ENCODE measurements at regions not wholly inside any gene's neighbourhood (a gene's known extent, or its start where the extent isn't known, plus 50 kb on each side); places are given as distances from the start of the nearest gene placed in this dataset.
A peak's percentile ranks its signal among the peaks of the same experiment; 100 is the strongest.

DNA sequence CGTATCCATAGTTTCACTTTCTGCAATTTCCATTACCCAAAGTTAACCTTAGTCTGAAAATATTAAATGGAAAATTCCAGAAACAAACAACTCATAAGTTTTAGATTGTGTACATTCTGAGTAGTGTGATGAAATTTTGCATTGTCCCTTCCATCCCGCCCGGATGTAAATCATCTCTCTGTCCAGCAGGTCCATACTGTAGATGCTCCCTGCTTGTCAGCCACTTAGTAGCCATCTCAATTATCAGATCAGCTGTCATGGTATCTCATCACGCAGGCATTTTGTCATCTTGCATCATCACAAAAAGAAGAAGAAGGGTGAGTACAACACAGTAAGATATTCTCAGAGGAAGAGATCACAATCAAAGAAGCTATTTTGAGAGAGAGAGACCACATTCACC lies 185.0 kb upstream of the STK17B start:
- no peak overlapping the region for H3K9ac ChIP-seq
- no peak overlapping the region for H3K27ac ChIP-seq
- no peaks in the 10 kb centered on the region for H3K9me3 ChIP-seq (ENCODE audit: control insufficient read depth, low read length)
- no peaks in the 10 kb centered on the region for H3K27me3 ChIP-seq (ENCODE audit: control insufficient read depth, insufficient read depth, low read length)
- H3K79me2 ChIP-seq: no peaks in the 10 kb centered on the region
- H3K4me1 ChIP-seq: no peaks in the 10 kb centered on the region
- H3K36me3 ChIP-seq (ENCODE audit: control insufficient read depth, insufficient read depth, low read length): no peaks in the 10 kb centered on the region
- no peak overlapping the region for H3K4me2 ChIP-seq (ENCODE audit: low read length)
- no peak overlapping the region for H2AFZ ChIP-seq
- TF ChIP-seq, protein P1, sequence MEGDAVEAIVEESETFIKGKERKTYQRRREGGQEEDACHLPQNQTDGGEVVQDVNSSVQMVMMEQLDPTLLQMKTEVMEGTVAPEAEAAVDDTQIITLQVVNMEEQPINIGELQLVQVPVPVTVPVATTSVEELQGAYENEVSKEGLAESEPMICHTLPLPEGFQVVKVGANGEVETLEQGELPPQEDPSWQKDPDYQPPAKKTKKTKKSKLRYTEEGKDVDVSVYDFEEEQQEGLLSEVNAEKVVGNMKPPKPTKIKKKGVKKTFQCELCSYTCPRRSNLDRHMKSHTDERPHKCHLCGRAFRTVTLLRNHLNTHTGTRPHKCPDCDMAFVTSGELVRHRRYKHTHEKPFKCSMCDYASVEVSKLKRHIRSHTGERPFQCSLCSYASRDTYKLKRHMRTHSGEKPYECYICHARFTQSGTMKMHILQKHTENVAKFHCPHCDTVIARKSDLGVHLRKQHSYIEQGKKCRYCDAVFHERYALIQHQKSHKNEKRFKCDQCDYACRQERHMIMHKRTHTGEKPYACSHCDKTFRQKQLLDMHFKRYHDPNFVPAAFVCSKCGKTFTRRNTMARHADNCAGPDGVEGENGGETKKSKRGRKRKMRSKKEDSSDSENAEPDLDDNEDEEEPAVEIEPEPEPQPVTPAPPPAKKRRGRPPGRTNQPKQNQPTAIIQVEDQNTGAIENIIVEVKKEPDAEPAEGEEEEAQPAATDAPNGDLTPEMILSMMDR (IDR thresholded peaks at IDR 0.05): no peak
- no peak overlapping the region for H3K4me3 ChIP-seq (ENCODE audit: low read depth, low read length)

DNA sequence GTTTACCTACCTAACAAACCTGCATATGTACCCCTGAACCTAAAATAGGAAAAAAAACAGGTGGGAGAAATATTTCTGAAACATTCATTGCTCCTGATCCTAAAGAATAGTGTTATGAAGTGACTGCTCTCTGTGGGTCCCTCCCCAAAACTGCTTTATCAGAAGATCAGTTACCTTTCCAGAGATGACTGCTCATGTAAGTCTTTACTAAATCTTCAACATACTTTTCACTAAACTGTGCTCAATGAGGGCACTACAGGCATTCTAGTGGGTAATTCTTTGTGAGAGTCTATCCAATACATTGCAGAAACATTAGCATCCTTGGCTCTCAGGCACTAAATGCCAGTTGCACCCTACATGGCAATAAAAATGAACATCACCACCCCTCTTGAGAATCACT lies 189.3 kb upstream of the STK17B start:
- Histone ChIP-seq H3K36me3 (ENCODE audit: control insufficient read depth, insufficient read depth, low read length) (no peaks in the 10 kb centered on the region), H3K79me2 (no peaks in the 10 kb centered on the region), H2AFZ (no peak overlapping the region), H3K4me2 (ENCODE audit: low read length) (no peak overlapping the region), H3K4me3 (ENCODE audit: low read depth, low read length) (no peak overlapping the region), H3K9me3 (ENCODE audit: control insufficient read depth, low read length) (no peaks in the 10 kb centered on the region), H3K9ac (no peak overlapping the region), H3K4me1 (no peaks in the 10 kb centered on the region), H3K27me3 (ENCODE audit: control insufficient read depth, insufficient read depth, low read length) (no peaks in the 10 kb centered on the region), H3K27ac (no peak overlapping the region)
- TF ChIP-seq, protein P1 (IDR thresholded peaks at IDR 0.05): no peak

DNA sequence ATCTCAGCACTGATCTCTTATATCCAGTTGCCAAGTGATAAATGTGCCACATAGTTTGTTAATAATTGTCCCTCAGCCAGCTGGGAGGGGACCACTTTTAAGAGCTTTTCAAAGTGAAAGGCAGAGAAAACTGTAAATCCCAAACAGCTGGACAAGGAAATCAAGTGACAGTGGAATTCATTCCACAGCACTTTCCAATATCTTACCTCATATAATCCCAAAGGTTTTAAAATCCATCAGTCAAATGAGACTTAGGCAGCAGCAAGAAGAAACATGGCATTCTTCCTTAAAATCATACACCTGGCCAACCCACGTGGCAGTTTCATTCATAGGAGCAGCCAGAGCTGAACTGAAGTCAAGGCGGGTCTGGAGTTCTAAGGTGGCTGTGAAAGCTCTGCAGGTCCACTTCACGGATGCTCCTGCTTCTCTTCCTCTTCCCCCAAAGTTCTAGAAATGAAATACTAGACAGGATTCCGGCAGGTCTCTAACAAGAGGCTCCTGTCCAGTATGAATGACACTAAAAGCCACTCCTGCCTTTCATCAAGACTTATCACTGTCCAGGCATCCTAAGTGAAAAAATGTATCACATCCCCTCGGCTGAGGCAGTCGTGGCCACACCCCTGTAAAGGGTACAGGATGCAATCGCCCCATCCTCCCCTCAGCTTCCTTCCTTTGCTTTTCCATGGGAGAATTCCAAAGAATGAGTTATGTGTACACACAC lies 190.4 kb upstream of the STK17B start:
- no peak overlapping the region for H3K9ac ChIP-seq
- TF ChIP-seq, protein P1 (IDR thresholded peaks at IDR 0.05): no peak
- H3K4me3 ChIP-seq (ENCODE audit: low read depth, low read length): peak overlapping the region; percentile 20
- H3K79me2 ChIP-seq: no peaks in the 10 kb centered on the region
- no peaks in the 10 kb centered on the region for H3K36me3 ChIP-seq (ENCODE audit: control insufficient read depth, insufficient read depth, low read length)
- no peaks in the 10 kb centered on the region for H3K9me3 ChIP-seq (ENCODE audit: control insufficient read depth, low read length)
- no peak overlapping the region for H3K27ac ChIP-seq
- H3K27me3 ChIP-seq (ENCODE audit: control insufficient read depth, insufficient read depth, low read length): no peaks in the 10 kb centered on the region
- no peak overlapping the region for H2AFZ ChIP-seq
- H3K4me1 ChIP-seq: no peaks in the 10 kb centered on the region
- no peak overlapping the region for H3K4me2 ChIP-seq (ENCODE audit: low read length)

DNA sequence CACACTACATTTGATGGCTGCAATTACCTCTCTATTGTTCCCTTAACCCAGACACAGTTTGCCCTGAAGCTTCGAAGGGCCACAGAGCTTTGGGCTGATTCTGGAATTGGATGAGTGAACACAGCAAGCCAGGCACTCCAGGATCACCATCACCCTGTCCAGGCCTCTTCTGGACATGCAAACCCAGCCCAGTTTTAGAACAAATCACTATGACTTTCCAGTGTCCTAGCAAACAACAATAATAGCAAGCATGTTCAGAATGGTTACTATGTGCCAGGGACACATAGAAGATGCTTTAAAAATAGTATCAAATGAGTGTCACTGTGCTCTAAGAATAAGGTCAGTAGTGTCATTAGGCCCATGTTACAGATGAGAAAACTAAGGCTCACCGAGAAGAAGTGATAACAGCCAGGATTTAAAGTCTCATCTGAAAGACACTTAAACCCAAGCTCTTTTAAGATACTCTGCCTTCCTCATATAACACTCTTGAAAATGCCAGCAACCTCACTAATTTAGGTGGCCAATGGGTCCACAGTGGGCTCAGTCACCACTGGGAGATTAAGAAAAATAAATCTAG lies 191.7 kb upstream of the STK17B start:
- Histone ChIP-seq H3K27ac (no peak overlapping the region), H3K4me3 (ENCODE audit: low read depth, low read length) (no peak overlapping the region), H3K79me2 (no peaks in the 10 kb centered on the region), H3K4me2 (ENCODE audit: low read length) (no peak overlapping the region), H3K9me3 (ENCODE audit: control insufficient read depth, low read length) (no peaks in the 10 kb centered on the region), H3K9ac (no peak overlapping the region), H3K4me1 (no peaks in the 10 kb centered on the region), H2AFZ (no peak overlapping the region), H3K36me3 (ENCODE audit: control insufficient read depth, insufficient read depth, low read length) (no peaks in the 10 kb centered on the region), H3K27me3 (ENCODE audit: control insufficient read depth, insufficient read depth, low read length) (no peaks in the 10 kb centered on the region)
- TF ChIP-seq, protein P1 (IDR thresholded peaks at IDR 0.05): no peak

DNA sequence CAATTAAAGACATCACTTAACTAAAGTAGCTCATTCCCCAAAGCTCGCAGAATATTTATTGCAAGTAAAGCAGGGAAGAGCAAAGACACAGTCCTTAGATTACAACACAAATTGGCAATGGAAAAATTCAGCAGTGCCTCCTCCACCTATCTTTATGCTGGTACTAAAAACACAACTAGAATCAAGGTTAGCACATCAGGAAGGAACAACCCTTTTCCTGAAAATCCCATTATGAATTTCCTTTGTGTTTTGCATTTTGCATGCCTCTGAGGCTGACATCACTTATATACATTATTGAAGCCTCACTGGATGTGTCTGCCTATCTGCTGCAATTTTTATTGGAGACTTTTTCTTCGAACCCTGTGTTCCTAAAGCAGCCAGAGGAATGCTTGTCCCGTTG lies 193.8 kb upstream of the STK17B start:
- Histone ChIP-seq H3K4me2 (ENCODE audit: low read length) (no peak overlapping the region), H3K9ac (no peak overlapping the region), H2AFZ (no peak overlapping the region), H3K27ac (no peak overlapping the region), H3K27me3 (ENCODE audit: control insufficient read depth, insufficient read depth, low read length) (no peaks in the 10 kb centered on the region), H3K4me3 (ENCODE audit: low read depth, low read length) (no peak overlapping the region), H3K9me3 (ENCODE audit: control insufficient read depth, low read length) (no peaks in the 10 kb centered on the region), H3K79me2 (no peaks in the 10 kb centered on the region), H3K36me3 (ENCODE audit: control insufficient read depth, insufficient read depth, low read length) (no peaks in the 10 kb centered on the region), H3K4me1 (no peaks in the 10 kb centered on the region)
- TF ChIP-seq, protein P1 (IDR thresholded peaks at IDR 0.05): no peak
